22Rv1 (cell line): ENCODE measurements at regions not wholly inside any gene's neighbourhood (a gene's known extent, or its start where the extent isn't known, plus 50 kb on each side); places are given as distances from the start of the nearest gene placed in this dataset.

Source experiments
- CTCF ChIP-seq: fragments of 450-650 bp; IDR thresholded peaks from 2 replicates; pipeline ENCODE4 v1.5.1; 2017; ENCODE audit warnings: mild to moderate bottlenecking
- ZFX ChIP-seq: fragments of 450-650 bp; IDR thresholded peaks from 2 replicates; pipeline ENCODE4 v1.6.1; 2017; ENCODE audit warnings: antibody characterized with exemption, borderline replicate concordance

DNA sequence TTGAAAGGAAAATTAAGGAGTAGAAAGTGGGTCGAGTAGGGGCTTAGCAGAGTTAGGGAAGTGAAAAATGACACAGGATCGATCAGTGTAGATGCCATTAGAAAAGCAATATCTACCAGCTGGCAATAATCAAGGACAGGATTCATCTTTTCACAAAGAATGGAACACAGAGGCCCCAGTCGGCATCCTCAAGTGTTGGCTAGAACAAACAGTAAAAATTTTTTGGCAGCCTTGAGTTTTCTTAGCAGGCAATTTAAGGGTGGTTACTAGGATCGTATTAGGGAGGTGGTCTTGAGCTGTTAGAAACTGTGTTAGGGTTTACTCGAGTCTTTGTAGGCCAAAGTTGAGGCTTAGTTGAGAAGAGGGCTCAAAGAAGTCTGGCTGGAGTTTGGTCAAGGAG, 658.8 kb upstream of the SGO1 start:
- TF ChIP-seq CTCF = no peak
- TF ChIP-seq ZFX = no peak
